MM.1S (cell line): ENCODE measurements at regions not wholly inside any gene's neighbourhood (a gene's known extent, or its start where the extent isn't known, plus 50 kb on each side); places are given as distances from the start of the nearest gene placed in this dataset.

Experiments
- DNase-seq: peaks from one replicate; pipeline ENCODE4 v3.0.0-alpha.2; 2015
- H2AFZ ChIP-seq: fragments of 300-600 bp; sonication (generic); 2 replicates; pipeline ENCODE4 v1.6.0; 2016; ENCODE audit warnings: antibody characterized with exemption, low read length
- H3F3A ChIP-seq: fragments of 300-600 bp; sonication (generic); 2 replicates; pipeline ENCODE4 v1.6.1; 2016; ENCODE audit warnings: mild to moderate bottlenecking, antibody characterized with exemption, low read length, moderate library complexity, mixed read lengths; ENCODE audit not compliant: insufficient read depth
- H3K27ac ChIP-seq: fragments of 300-600 bp; sonication (generic); 2 replicates; pipeline ENCODE4 v1.5.1; 2016; ENCODE audit warnings: mild to moderate bottlenecking, low read length
- H3K27me3 ChIP-seq: fragments of 300-600 bp; sonication (generic); replicated peaks from 2 replicates; pipeline ENCODE4 v1.6.0; 2016; ENCODE audit warnings: low read length; ENCODE audit not compliant: insufficient read depth
- H3K36me3 ChIP-seq: fragments of 300-600 bp; sonication (generic); replicated peaks from 2 replicates; pipeline ENCODE4 v1.6.1; 2016; ENCODE audit warnings: mild to moderate bottlenecking, low read length, mixed read lengths; ENCODE audit not compliant: insufficient read depth
- H3K4me1 ChIP-seq: fragments of 300-600 bp; sonication (generic); 2 replicates; pipeline ENCODE4 v1.6.1; 2016; ENCODE audit warnings: low read length, mixed read lengths
- H3K4me2 ChIP-seq: fragments of 300-600 bp; sonication (generic); 2 replicates; pipeline ENCODE4 v1.6.0; 2016; ENCODE audit warnings: low read depth, low read length
- H3K4me3 ChIP-seq: fragments of 300-600 bp; sonication (generic); 2 replicates; pipeline ENCODE4 v1.5.1; 2016; ENCODE audit warnings: low read length, mixed read lengths
- H3K79me2 ChIP-seq: fragments of 300-600 bp; sonication (generic); 2 replicates; pipeline ENCODE4 v1.6.1; 2016; ENCODE audit warnings: mixed run types, low read length, mixed read lengths
- H3K9ac ChIP-seq: fragments of 300-600 bp; sonication (generic); 2 replicates; pipeline ENCODE4 v1.6.1; 2016; ENCODE audit warnings: low read length, mixed read lengths
- H3K9me2 ChIP-seq: fragments of 300-600 bp; sonication (generic); replicated peaks from 2 replicates; pipeline ENCODE4 v1.6.1; 2016; ENCODE audit warnings: mild to moderate bottlenecking, low read length, mixed read lengths; ENCODE audit not compliant: insufficient read depth
- H3K9me3 ChIP-seq: fragments of 300-600 bp; sonication (generic); replicated peaks from 2 replicates; pipeline ENCODE4 v1.6.1; 2016; ENCODE audit warnings: mild to moderate bottlenecking, low read length, mixed read lengths; ENCODE audit not compliant: insufficient read depth
- H4K20me1 ChIP-seq: fragments of 300-600 bp; sonication (generic); 2 replicates; pipeline ENCODE4 v1.6.1; 2016; ENCODE audit warnings: mild to moderate bottlenecking, low read length, moderate library complexity, mixed read lengths; ENCODE audit not compliant: insufficient read depth
- CTCF ChIP-seq: fragments of 300-600 bp; sonication (generic); IDR thresholded peaks from 2 replicates; pipeline ENCODE4 v1.5.1; 2016; ENCODE audit warnings: antibody characterized with exemption, low read length, mixed read lengths
- EZH2 ChIP-seq: fragments of 300-600 bp; sonication (generic); optimal IDR thresholded peaks from 2 replicates; pipeline ENCODE3; 2017; ENCODE audit warnings: low read depth, mild to moderate bottlenecking, antibody characterized with exemption, low read length, mixed read lengths
- EZH2phosphoT487 ChIP-seq: fragments of 300-600 bp; sonication (generic); IDR thresholded peaks from 2 replicates; pipeline ENCODE4 v1.6.1; 2018; ENCODE audit warnings: antibody characterized with exemption, low read length

DNA sequence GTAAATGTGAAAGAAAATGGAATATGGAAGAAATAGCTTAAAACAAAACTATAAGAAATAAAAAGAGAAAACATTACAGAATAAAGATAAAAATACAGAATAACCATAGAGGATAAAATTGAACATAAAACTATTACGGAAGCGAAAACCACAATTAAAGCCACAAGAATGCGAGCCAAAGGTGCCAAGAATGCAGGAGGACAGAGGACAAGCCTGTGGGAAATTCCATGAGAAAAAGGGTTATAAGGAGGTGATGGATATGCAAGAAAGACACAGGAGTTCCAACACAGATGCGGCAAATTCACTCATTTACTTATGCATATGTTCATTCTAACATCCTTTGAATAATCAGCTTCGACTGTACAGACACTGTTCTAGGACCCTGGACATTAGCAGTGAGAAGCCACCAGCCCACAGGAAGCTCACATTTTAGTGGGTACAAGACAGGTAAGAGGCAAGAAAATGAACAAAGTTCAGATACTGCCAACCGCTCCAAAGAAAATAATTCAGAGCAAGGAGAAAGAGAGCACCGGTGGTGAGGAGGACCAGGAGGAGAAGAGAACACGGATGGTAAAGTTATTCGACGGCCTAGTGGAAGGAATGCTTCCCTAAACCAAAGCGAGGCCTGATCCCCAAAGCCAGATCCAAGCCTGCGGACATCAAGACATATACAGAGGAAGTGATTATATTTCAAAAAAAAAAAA, 213.7 kb upstream of the MGMT start:
- Histone ChIP-seq H3K9me3 (no peaks in the 10 kb centered on the region), H3K27ac (no peak overlapping the region), H3K27me3 (no peaks in the 10 kb centered on the region), H3K4me3 (no peak overlapping the region), H3K4me2 (no peak overlapping the region), H3K79me2 (no peaks in the 10 kb centered on the region), H3K4me1 (no peaks in the 10 kb centered on the region), H3F3A (no peaks in the 10 kb centered on the region), H3K9me2 (no peaks in the 10 kb centered on the region), H3K36me3 (no peaks in the 10 kb centered on the region), H2AFZ (no peak overlapping the region), H3K9ac (no peak overlapping the region), H4K20me1 (no peaks in the 10 kb centered on the region)
- no peak for DNase-seq
- TF ChIP-seq EZH2 (no peak), CTCF (no peak), EZH2phosphoT487 (no peak)

GRCh38 chr10:129253865-129254179, 213.2 kb upstream of the MGMT start:
- Histone ChIP-seq H3K4me1 (no peaks in the 10 kb centered on the region), H3K9ac (no peak overlapping the region), H3K79me2 (no peaks in the 10 kb centered on the region), H3F3A (no peaks in the 10 kb centered on the region), H2AFZ (no peak overlapping the region), H4K20me1 (no peaks in the 10 kb centered on the region), H3K4me2 (no peak overlapping the region), H3K36me3 (no peaks in the 10 kb centered on the region), H3K27me3 (no peaks in the 10 kb centered on the region), H3K27ac (no peak overlapping the region), H3K4me3 (no peak overlapping the region), H3K9me2 (no peaks in the 10 kb centered on the region), H3K9me3 (no peaks in the 10 kb centered on the region)
- TF ChIP-seq CTCF, result no peak
- no peak for TF ChIP-seq EZH2
- no peak for DNase-seq

DNA sequence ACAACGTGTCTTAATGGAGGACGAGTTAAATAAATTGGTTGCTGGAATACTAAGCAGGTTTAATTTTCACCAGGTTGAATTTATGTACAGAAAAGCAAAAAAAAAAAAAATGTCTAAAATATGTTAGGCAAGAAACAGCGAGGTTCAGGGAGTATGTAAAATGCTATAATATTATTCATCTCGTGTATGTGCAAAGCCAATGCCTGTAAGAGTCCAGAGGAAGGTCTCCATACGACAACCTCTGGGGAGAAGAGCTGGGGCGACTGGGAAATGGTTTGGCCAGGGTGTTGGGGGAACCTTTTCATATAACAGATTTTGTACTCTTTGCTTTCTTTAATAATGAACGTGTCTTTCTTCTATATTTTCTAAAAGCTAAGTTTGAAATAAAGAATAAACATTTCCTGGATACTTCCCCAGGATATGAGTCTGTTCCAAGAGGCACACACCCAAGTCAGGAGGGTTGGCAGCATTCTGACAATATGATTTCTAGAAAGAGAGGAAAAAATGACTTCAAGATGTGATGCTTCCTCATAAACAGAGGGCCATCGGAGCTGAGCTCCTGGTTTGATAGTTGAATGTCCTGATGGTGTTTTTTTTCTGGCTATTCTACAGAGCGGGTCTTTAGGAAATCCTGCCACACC, 208.6 kb upstream of the MGMT start:
- H3K36me3 ChIP-seq, result no peaks in the 10 kb centered on the region
- no peak for DNase-seq
- no peaks in the 10 kb centered on the region for H3K4me1 ChIP-seq
- no peak overlapping the region for H3K9ac ChIP-seq
- H2AFZ ChIP-seq, result no peak overlapping the region
- H3K9me2 ChIP-seq, result no peaks in the 10 kb centered on the region
- H3K9me3 ChIP-seq, result no peaks in the 10 kb centered on the region
- H3K79me2 ChIP-seq, result no peaks in the 10 kb centered on the region
- H3K27me3 ChIP-seq, result no peaks in the 10 kb centered on the region
- no peak overlapping the region for H3K4me3 ChIP-seq
- no peak overlapping the region for H3K4me2 ChIP-seq
- no peaks in the 10 kb centered on the region for H3F3A ChIP-seq
- no peak for TF ChIP-seq EZH2
- no peak for TF ChIP-seq CTCF
- no peak for TF ChIP-seq EZH2phosphoT487
- no peaks in the 10 kb centered on the region for H4K20me1 ChIP-seq
- H3K27ac ChIP-seq, result no peak overlapping the region
